ENCODE measurements at regions not wholly inside any gene's neighbourhood (a gene's known extent, or its start where the extent isn't known, plus 50 kb on each side); places are given as distances from the start of the nearest gene placed in this dataset.

DNA sequence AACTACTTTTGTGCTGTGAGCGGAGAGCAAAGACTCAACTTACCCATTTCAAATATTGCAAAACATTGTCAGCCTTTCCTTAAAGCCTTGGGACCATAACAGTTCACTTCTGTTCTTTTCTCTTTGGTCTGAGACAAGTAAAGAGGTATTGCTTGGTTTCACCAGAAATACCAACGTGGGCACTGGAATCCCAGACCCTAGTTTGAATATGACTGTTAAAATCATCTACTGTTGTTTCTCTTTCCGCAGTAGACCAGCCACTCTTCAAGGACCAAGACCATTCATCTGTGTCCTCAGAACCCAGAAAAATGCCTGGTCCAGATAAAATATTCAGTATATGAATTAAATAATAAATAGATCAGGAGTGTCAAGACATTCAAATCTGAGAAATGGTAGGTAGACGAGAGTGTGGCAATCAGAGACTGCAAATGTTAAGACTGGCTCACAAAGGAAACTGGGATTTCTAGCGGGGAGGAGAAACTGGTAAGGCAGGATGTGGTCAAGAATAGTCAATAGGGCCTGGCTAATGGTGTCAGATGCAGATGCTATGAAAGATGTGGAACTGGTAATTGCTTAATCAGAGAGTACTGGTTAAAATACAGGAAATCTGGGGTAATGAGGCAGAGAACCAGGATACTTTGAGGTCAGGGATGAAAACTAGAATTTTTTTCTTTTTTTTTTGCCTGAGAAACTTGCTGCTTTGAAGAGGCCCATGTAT is 82.1 kb upstream of the IL33 start:
- Histone ChIP-seq H3K9ac (ENCODE audit: extremely low read depth, low read length, poor library complexity, severe bottlenecking) (no peak overlapping the region), H3K27ac (ENCODE audit: low read depth, low read length) (no peak overlapping the region), H3K9me3 (ENCODE audit: control insufficient read depth, low read length) (peaks cover 6% of the 10 kb centered on the region), H3K27me3 (ENCODE audit: control insufficient read depth, insufficient read depth, low read length, poor library complexity, severe bottlenecking) (no peaks in the 10 kb centered on the region), H3K36me3 (ENCODE audit: control insufficient read depth, insufficient read depth, low read length) (no peaks in the 10 kb centered on the region), H3K4me1 (ENCODE audit: control insufficient read depth, insufficient read depth, low read length) (no peaks in the 10 kb centered on the region), H3K4me3 (ENCODE audit: low read length) (no peak overlapping the region)
- TF ChIP-seq, protein P1, sequence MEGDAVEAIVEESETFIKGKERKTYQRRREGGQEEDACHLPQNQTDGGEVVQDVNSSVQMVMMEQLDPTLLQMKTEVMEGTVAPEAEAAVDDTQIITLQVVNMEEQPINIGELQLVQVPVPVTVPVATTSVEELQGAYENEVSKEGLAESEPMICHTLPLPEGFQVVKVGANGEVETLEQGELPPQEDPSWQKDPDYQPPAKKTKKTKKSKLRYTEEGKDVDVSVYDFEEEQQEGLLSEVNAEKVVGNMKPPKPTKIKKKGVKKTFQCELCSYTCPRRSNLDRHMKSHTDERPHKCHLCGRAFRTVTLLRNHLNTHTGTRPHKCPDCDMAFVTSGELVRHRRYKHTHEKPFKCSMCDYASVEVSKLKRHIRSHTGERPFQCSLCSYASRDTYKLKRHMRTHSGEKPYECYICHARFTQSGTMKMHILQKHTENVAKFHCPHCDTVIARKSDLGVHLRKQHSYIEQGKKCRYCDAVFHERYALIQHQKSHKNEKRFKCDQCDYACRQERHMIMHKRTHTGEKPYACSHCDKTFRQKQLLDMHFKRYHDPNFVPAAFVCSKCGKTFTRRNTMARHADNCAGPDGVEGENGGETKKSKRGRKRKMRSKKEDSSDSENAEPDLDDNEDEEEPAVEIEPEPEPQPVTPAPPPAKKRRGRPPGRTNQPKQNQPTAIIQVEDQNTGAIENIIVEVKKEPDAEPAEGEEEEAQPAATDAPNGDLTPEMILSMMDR (conservative IDR thresholded peaks at IDR 0.05), result no peak
- Mint-ChIP-seq H3K36me3 (ENCODE audit: low read depth) (peaks cover 14% of the 10 kb centered on the region), H3K4me3 (no peak overlapping the region), H3K4me1 (no peaks in the 10 kb centered on the region), H3K27me3 (ENCODE audit: insufficient read depth) (peaks cover 2% of the 10 kb centered on the region), H3K27ac (no peak overlapping the region), H3K9me3 (peaks cover 18% of the 10 kb centered on the region)
- WGBS, 2 experiments (ENCODE audit: insufficient coverage in 1 of 2, insufficient read length in 1 of 2), result 79 to 92% methylated on average over 4 to 5 of the region's 5 CpGs
- no peak for DNase-seq

DNA sequence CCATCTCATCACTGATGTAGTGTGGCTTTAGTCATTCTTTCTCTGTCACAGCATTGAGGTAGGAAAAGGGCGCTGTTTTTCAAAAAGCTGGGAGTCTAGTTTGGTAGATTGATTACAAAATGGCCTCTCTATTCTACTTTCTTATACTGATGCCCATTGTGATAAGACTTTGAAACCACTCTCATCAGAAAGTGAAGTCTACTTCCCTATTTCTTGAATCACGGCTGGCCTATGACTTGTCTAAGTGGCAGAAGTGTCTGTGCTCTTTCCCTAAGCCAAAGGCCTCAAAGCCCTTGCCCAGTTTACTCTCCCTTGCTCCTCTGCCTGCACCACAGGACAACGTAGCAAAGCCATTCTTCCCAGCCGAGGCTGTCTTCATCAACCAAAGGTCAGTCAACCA is 83.0 kb upstream of the IL33 start:
- Mint-ChIP-seq H3K36me3 (ENCODE audit: low read depth) (peaks cover 14% of the 10 kb centered on the region), H3K27me3 (ENCODE audit: insufficient read depth) (peaks cover 2% of the 10 kb centered on the region), H3K27ac (no peak overlapping the region), H3K4me3 (no peak overlapping the region), H3K9me3 (peaks cover 15% of the 10 kb centered on the region), H3K4me1 (no peaks in the 10 kb centered on the region)
- no peaks in the 10 kb centered on the region for H3K27me3 ChIP-seq (ENCODE audit: control insufficient read depth, insufficient read depth, low read length, poor library complexity, severe bottlenecking)
- DNase-seq, result no peak
- no peak overlapping the region for H3K27ac ChIP-seq (ENCODE audit: low read depth, low read length)
- H3K36me3 ChIP-seq (ENCODE audit: control insufficient read depth, insufficient read depth, low read length), result no peaks in the 10 kb centered on the region
- peaks cover 6% of the 10 kb centered on the region for H3K9me3 ChIP-seq (ENCODE audit: control insufficient read depth, low read length)
- H3K9ac ChIP-seq (ENCODE audit: extremely low read depth, low read length, poor library complexity, severe bottlenecking), result no peak overlapping the region
- WGBS, 2 experiments (ENCODE audit: insufficient coverage in 1 of 2, insufficient read length in 1 of 2), result 83 to 88% methylated on average over 1 to 4 of the region's 4 CpGs
- H3K4me1 ChIP-seq (ENCODE audit: control insufficient read depth, insufficient read depth, low read length), result no peaks in the 10 kb centered on the region
- TF ChIP-seq, protein P1 (conservative IDR thresholded peaks at IDR 0.05), result no peak
- no peak overlapping the region for H3K4me3 ChIP-seq (ENCODE audit: low read length)

DNA sequence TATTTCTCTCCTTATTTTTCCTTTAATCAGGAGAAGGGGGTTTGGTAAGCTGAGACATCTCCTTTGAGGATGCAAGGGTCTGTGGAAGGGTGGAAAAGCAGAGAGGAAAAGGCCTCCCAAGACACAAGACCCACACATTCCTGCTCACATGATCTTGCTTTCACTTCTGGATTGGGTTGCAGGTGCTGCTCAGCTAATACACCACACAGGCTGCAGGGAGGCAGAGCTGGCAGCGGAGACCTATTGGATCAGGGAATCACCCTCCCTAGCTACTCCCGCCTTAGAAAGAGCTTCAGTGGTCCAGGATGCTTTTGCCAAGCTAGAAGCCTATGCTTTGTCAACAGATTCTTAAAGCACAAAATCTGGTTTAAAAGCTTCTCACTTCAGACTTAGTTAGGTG is 87.6 kb upstream of the IL33 start:
- no peaks in the 10 kb centered on the region for H3K9me3 Mint-ChIP-seq
- Histone ChIP-seq H3K4me3 (ENCODE audit: low read length) (no peak overlapping the region), H3K36me3 (ENCODE audit: control insufficient read depth, insufficient read depth, low read length) (no peaks in the 10 kb centered on the region), H3K27me3 (ENCODE audit: control insufficient read depth, insufficient read depth, low read length, poor library complexity, severe bottlenecking) (no peaks in the 10 kb centered on the region), H3K9me3 (ENCODE audit: control insufficient read depth, low read length) (no peaks in the 10 kb centered on the region), H3K27ac (ENCODE audit: low read depth, low read length) (no peak overlapping the region), H3K4me1 (ENCODE audit: control insufficient read depth, insufficient read depth, low read length) (no peaks in the 10 kb centered on the region), H3K9ac (ENCODE audit: extremely low read depth, low read length, poor library complexity, severe bottlenecking) (no peak overlapping the region)
- H3K27me3 Mint-ChIP-seq (ENCODE audit: insufficient read depth), result peaks cover 2% of the 10 kb centered on the region
- no peaks in the 10 kb centered on the region for H3K36me3 Mint-ChIP-seq (ENCODE audit: low read depth)
- no peaks in the 10 kb centered on the region for H3K4me1 Mint-ChIP-seq
- TF ChIP-seq, protein P1 (conservative IDR thresholded peaks at IDR 0.05), result no peak
- H3K27ac Mint-ChIP-seq, result no peak overlapping the region
- DNase-seq, result no peak
- WGBS, 2 experiments (ENCODE audit: insufficient coverage in 1 of 2, insufficient read length in 1 of 2), result 87 to 100% methylated on average over 2 of the region's 2 CpGs
- H3K4me3 Mint-ChIP-seq, result no peak overlapping the region
